M059J (cell line): ENCODE measurements at regions not wholly inside any gene's neighbourhood (a gene's known extent, or its start where the extent isn't known, plus 50 kb on each side); places are given as distances from the start of the nearest gene placed in this dataset.

Source experiments
- DNase-seq: peaks from one replicate; pipeline ENCODE4 v3.0.0-alpha.2; 2012; ENCODE audit warnings: low read depth

- no peak for DNase-seq
Measured at GRCh38 chr20:60632391-60633262, 619.4 kb upstream of the CDH4 start.

GRCh38 chr20:60634491-60635172, 617.4 kb upstream of the CDH4 start:
- no peak for DNase-seq

GRCh38 chr20:60636417-60636816, 615.6 kb upstream of the CDH4 start:
- no peak for DNase-seq

- DNase-seq: no peak
Measured at GRCh38 chr20:60637801-60638200, 614.3 kb upstream of the CDH4 start.

- DNase-seq: no peak
Measured at GRCh38 chr20:60638430-60639098, 613.5 kb upstream of the CDH4 start.

- DNase-seq: no peak
Measured at GRCh38 chr20:60641879-60642447, 610.1 kb upstream of the CDH4 start.

GRCh38 chr20:60642541-60642940, 609.5 kb upstream of the CDH4 start:
- no peak for DNase-seq

- DNase-seq: no peak
Measured at GRCh38 chr20:60648556-60648955, 603.5 kb upstream of the CDH4 start.

- no peak for DNase-seq
Measured at GRCh38 chr20:60649541-60649940, 602.5 kb upstream of the CDH4 start.

GRCh38 chr20:60650087-60650486, 602.0 kb upstream of the CDH4 start:
- DNase-seq: no peak

GRCh38 chr20:60652046-60652445, 600.0 kb upstream of the CDH4 start:
- DNase-seq: no peak

GRCh38 chr20:60652615-60653014, 599.4 kb upstream of the CDH4 start:
- no peak for DNase-seq

- DNase-seq: no peak
Measured at GRCh38 chr20:60653111-60653845, 598.8 kb upstream of the CDH4 start.

GRCh38 chr20:60658681-60659080, 593.4 kb upstream of the CDH4 start:
- DNase-seq: no peak

GRCh38 chr20:60659240-60659639, 592.8 kb upstream of the CDH4 start:
- DNase-seq: no peak

- DNase-seq: no peak
Measured at GRCh38 chr20:60662307-60662706, 589.8 kb upstream of the CDH4 start.

- no peak for DNase-seq
Measured at GRCh38 chr20:60664106-60664505, 588.0 kb upstream of the CDH4 start.

- DNase-seq: no peak
Measured at GRCh38 chr20:60667641-60668040, 584.4 kb upstream of the CDH4 start.

- no peak for DNase-seq
Measured at GRCh38 chr20:60669211-60669610, 582.9 kb upstream of the CDH4 start.

GRCh38 chr20:60676011-60676410, 576.0 kb upstream of the CDH4 start:
- DNase-seq: no peak

GRCh38 chr20:60677819-60678218, 574.2 kb upstream of the CDH4 start:
- DNase-seq: no peak

GRCh38 chr20:60680554-60680953, 571.5 kb upstream of the CDH4 start:
- DNase-seq: no peak
